DMS79 (cell line): ENCODE measurements at regions not wholly inside any gene's neighbourhood (a gene's known extent, or its start where the extent isn't known, plus 50 kb on each side); places are given as distances from the start of the nearest gene placed in this dataset.
"Not testable (repeated sequence)": the region's sequence is repeated elsewhere in the genome, so short reads cannot be mapped to it uniquely, and the experiment has no call there.

Experiments used
- DNase-seq: peaks from one replicate; lab custom pipeline; 2025; lab: John Stamatoyannopoulos, UW

- DNase-seq = peak; percentile 50
These were observed 53.9 kb upstream of the RCE1 start for GRCh38 chr11:66789097-66789890.

- no peak for DNase-seq
These were observed 55.1 kb upstream of the RCE1 start for GRCh38 chr11:66787934-66788758.

- DNase-seq = no peak
These were observed 55.6 kb upstream of the SPTBN2 start for GRCh38 chr11:66784575-66784974.

- DNase-seq = no peak
These were observed 53.7 kb upstream of the SPTBN2 start for GRCh38 chr11:66782726-66783125.

GRCh38 chr11:66779651-66780050 lies 50.6 kb upstream of the SPTBN2 start:
- DNase-seq = not testable (repeated sequence)
